HG03175 (cell line): ENCODE measurements at regions not wholly inside any gene's neighbourhood (a gene's known extent, or its start where the extent isn't known, plus 50 kb on each side); places are given as distances from the start of the nearest gene placed in this dataset.

Experiments
- ATAC-seq: cut with Tn5 transposase; IDR thresholded peaks from one replicate; pipeline ENCODE4 v1.9.1; 2021; ENCODE audit warnings: mild to moderate bottlenecking, moderate library complexity; ENCODE audit not compliant: unreplicated experiment

DNA sequence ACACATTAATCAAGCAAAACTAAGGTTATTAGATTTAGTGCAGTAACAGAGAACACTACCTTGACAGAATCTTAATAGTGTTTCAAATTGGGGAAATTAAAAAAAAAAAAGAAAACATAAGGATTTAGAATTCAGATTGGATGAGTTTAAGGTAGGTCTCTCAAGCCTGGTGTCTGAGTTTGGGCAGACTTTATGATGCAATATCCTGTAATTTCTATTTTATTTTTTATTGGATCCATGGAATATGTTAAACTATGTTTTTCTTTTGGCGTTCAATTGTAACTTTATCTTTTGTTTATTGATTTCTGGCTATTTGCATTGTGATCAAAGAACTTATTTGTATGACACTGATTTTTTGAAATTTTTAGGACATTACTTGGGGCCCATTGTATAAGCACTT lies 394.1 kb upstream of the NETO1 start:
- ATAC-seq: no peak

- ATAC-seq: no peak
Observed at GRCh38 chr18:73261243-73261642, 393.5 kb upstream of the NETO1 start.

DNA sequence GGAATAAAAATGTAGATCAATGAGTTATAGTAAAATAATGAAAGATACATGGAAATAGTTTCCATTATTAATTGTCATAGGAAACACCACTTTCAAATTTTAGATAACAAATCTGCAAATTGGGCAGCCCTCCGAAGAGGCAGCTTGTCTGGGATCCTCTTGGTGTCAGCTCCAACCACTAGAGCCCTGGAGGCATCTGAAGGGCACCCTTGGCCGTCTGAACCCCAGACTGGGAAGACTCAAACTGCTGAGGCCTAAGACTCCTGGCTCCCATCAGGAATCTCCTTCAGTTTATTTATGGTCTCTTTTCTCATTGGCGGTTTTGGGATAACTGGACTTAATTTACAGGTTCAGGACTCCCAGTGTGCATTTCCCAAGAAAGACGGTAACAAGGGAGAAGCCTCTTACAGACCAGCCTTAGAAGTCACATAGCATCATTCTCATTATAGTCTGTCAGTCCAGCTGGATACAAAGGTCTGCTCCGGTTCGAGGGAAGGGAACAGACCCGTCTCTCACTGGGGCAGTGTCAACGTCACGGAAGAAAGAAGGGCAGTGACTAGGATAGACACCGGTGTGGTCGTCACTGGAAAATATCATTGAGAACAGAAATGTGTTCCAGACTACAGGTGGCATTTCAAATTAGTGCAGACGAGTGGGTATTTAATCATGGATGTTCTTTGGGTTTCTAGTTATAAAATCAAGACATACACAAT lies 390.7 kb upstream of the NETO1 start:
- ATAC-seq: no peak

GRCh38 chr18:73254564-73254963 lies 386.8 kb upstream of the NETO1 start:
- no peak for ATAC-seq

GRCh38 chr18:73249030-73249429 lies 381.2 kb upstream of the NETO1 start:
- ATAC-seq: no peak

DNA sequence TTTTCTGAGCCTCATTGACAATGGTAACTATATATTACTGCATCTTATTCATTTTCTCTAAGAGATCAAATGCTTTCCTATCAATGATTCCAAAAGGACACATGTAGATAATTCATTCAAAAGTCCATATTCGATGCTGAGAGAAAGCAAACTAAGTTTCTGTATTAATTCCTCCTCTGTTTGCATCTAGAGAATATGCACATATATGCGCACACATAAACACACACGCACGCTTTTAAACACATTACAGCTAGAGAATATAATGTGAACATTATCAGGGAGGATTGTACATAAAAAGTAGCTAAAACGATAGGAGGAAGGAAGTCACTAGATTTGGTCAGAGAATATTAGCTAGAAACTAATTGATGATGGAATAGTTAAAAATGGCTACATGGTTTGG lies 379.0 kb upstream of the NETO1 start:
- ATAC-seq: no peak

DNA sequence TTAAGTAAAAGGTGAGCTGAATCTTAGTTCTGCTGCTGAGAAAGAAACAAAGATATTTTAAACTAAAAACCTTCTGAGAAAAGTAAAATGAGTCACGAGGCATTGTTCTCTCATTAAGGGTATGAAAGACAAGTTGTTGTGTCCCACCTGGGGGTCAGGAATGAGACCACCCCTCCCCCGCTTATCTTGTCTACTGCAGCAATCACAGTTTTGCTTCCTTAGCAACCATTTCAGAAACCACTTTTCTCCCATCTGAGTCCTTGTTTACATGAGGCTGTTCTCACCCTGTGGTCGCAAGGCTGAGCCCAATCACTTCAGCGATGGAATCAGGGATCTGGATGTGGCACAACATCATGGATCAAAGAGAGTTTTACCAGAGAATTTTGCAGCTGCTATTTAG lies 377.6 kb upstream of the NETO1 start:
- no peak for ATAC-seq

DNA sequence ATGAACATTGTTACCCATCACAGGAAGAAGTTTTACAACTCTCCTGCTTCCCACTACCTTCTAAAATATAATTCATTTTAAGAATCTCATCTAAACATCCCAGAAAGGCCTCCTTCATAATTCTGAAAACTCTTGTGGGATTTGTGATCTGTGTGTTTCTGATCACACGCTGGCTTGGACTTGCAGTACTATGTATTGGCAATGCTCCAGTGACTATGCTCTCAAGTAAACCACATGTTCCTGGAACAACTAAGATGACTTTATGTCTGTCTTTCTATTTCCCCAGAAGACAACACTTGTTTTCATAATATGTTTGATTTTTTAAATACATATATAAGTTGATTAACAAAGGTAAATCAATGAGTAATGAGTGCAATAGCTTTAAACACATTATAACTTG lies 376.6 kb upstream of the NETO1 start:
- no peak for ATAC-seq

- ATAC-seq: no peak
Observed at GRCh38 chr18:73240899-73241298, 373.1 kb upstream of the NETO1 start.

DNA sequence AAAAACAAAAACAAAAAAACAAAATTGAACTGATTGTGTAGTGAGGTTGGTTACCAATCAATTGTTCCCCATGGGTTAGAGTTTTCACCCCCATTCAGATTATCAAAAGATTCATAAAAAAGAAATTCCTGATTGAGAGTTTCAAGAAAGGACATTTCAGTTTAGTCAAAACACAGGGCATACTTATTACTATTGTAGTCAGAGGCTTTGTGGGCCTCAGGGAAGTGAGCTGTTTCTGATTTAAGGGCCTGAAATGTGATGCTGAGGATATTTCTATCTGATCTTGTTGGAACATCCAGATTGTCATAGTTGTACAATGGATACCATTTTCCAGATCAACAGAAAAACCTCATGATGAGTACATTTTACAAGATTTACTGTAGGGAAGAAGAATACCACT lies 368.1 kb upstream of the NETO1 start:
- no peak for ATAC-seq

DNA sequence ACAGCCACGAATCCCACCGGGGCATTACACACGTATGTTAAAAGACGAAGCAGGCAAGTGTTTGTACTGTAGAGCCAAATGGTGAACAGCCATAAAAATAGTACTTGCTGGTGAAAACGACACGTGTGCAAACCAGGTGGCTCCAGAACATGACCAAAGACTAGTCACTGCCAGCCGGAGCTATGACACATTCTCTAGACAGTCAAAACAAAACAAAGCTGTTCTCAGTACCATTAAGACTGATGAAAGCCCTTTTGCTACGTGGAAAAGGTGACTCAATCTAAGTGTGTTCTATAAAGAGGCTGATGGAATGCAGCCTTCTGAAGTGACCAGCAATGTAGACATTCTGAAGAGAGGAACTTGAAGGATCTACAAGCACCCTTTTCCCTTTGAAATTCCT lies 367.7 kb upstream of the NETO1 start:
- peak; percentile 79 for ATAC-seq

GRCh38 chr18:73232933-73233332 lies 365.1 kb upstream of the NETO1 start:
- ATAC-seq: peak; percentile 94

DNA sequence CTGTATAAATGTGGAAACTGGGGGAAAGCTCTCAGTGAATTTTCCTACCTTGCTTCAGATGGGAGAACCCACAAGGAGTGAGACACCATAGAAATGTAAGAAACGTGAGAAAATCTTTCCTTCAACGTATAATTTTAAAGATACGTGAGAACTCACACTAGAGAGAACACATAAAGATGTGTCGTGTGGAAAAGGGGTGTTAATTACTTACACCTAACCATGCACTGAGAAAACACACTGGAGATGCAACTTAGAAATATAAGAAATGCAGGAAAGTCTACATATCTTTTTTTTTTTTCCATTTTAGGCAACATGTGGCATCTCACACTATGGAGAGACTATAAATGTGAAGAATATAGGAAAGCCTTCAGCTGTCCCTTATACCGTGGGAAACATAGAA lies 352.9 kb upstream of the NETO1 start:
- ATAC-seq: no peak

DNA sequence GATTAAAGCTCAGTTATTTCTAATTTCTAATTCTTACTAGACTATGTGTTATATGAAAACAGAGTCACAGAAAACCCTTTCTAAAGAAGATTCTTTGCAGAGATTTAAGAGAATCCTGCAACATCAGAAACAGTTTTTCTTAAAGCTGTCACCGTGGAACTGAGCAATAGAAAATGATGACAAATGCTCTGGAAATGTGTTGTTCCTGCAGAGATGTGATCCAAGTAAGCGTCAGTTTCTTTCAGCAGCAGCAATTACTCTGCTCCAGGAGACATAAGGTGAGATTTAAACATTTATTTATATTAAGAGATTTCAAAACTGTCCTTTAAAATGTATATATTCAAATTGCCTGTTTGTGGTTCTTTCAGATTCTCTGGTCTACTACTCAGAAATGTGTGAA lies 350.5 kb upstream of the NETO1 start:
- no peak for ATAC-seq

DNA sequence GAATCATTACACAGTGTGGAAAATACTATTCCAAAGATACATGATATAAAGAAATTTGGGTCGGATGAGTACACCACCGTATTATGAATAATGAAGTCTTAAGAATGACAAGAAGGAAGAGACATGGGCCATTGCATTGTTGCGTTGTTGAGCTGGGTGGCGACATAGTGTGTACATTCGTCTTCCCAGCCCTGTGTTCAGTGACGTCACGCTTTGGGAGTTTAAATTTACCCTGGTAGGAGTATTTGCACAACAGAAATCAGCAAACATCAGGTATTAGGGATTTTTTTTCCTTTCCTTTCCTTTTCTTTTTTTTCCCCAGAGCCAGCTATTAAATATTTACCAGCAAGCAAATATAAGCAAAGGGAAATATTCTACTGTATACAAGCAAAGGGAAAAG lies 347.2 kb upstream of the NETO1 start:
- no peak for ATAC-seq

DNA sequence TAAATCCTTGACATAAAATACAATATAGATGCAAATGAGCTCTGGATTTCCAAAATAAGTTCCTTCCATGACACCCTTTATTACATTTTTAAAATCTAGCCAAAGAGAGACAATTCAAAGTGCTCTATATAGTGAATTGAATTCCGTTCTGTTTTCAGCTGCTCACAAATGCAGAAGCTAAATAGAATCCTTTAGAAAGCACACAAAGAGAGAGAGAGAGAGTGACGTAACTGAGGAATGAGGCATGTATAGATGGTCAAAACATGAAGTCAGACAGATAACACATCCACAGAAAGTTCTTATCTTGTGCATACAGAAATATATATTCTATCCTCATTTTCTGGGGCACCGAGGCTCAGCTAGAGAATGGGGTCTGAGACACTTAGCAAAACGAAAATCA lies 344.7 kb upstream of the NETO1 start:
- ATAC-seq: no peak

DNA sequence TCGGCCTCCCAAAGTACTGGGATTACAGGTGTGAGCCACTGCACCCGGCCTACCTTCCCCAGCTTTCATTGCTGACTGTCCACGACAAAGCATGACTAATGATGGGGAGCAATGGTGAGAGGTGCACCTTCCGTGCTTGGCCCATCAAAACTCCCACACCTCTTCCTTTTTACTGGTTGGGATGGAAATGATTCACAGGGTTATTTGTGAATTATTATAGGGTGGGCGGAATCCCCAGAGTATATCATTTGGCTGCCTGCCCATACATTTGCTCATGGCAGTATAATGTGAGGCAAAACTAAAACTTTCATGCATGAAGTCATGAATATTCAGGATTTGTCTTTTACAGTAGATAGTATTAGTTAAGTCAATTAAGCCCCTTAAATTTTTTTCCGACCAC lies 334.2 kb upstream of the NETO1 start:
- no peak for ATAC-seq

DNA sequence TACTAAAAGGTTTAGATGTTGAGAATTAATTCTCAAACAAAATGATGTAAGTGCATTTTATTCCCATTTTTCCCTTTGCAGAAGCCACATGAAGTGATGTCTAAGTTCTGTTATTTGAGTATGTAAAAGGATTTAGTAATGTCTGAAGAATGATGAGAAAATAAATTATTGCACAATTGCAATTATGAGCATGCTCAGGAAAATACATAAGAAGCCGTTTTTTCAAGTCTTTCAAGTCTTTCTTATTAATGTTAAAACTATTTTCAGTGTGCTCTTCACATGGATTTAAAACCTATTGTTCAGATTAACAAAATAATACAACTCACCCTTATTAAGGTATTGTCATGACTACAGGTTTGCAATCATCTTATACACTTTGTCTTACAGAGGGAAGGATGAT lies 331.4 kb upstream of the NETO1 start:
- ATAC-seq: no peak

DNA sequence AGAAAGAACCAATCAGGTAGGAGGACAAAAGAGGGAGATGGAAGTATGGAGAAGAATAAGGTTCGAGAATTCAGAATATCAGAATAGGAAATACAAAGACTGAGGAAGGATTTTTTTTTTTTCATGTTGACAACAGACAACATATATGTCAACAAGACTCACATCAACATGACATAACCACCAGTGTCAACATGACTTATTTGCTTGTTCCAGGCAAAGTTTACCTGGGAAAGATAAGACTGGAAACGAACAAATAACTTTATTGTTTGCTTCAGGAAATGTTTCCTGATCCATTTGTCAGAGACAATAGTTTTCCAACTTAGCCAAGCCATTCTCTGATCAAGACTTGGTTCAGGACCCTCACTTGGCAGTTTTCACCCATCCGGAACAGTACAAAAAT lies 321.9 kb upstream of the NETO1 start:
- ATAC-seq: no peak

GRCh38 chr18:73168236-73168635 lies 300.4 kb upstream of the NETO1 start:
- ATAC-seq: no peak

DNA sequence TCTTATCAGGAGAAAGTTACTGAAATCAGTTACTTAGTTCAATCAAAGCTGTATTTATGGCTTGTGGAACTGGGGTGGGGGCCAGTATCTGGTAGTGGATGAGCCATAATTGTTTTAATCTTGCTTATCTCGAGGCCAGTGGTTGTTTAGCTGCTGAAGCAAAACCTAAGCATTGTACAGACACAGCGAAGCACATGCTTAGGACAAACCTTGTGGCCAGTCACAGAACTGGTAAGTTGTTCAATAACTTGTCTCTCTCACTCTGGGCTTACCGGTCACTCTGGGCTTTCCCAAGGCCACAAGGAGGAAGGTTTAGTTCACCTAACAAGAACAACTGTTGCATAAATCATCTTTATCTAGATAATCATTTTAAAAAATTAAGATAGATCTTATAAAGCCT lies 296.6 kb upstream of the NETO1 start:
- no peak for ATAC-seq

- ATAC-seq: no peak
Observed at GRCh38 chr18:73163236-73163635, 295.4 kb upstream of the NETO1 start.

GRCh38 chr18:73156117-73156516 lies 288.3 kb upstream of the NETO1 start:
- ATAC-seq: no peak
